ENCODE measurements at regions not wholly inside any gene's neighbourhood (a gene's known extent, or its start where the extent isn't known, plus 50 kb on each side); places are given as distances from the start of the nearest gene placed in this dataset.

DNA sequence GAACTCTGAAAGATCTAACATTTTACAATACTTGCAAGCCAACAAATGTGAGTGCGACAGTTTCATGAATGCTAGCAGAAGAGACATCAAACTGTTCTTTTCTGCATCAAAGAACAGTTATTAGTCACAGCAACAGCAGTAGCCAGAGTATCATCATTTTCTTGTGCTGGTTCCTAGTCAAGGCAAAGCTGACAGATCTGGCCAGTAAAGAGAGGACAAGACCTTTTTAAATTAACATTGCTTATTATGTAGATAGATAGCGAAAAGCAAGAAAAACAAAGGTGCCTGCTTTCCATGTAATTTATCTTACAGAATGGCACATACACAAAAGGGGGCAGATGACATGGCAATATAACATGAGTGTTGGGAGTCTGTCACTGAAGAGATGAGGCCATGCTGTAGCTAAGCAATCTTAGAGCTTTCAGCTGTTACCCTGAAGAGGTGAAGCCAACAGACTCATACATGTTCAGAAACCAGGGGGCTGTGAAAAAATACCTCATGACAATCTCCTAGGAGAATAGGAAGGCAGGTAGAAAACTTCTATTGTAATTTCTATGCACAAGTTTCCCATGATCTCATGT lies 626.6 kb upstream of the TYRP1 start:
- TF ChIP-seq, protein P1, sequence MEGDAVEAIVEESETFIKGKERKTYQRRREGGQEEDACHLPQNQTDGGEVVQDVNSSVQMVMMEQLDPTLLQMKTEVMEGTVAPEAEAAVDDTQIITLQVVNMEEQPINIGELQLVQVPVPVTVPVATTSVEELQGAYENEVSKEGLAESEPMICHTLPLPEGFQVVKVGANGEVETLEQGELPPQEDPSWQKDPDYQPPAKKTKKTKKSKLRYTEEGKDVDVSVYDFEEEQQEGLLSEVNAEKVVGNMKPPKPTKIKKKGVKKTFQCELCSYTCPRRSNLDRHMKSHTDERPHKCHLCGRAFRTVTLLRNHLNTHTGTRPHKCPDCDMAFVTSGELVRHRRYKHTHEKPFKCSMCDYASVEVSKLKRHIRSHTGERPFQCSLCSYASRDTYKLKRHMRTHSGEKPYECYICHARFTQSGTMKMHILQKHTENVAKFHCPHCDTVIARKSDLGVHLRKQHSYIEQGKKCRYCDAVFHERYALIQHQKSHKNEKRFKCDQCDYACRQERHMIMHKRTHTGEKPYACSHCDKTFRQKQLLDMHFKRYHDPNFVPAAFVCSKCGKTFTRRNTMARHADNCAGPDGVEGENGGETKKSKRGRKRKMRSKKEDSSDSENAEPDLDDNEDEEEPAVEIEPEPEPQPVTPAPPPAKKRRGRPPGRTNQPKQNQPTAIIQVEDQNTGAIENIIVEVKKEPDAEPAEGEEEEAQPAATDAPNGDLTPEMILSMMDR (IDR thresholded peaks at IDR 0.05), result no peak
- TF ChIP-seq POLR2A (IDR thresholded peaks at IDR 0.05), result no peak

Data from suprapubic skin (tissue), 3 donors.